Loucy (cell line): ENCODE measurements at regions not wholly inside any gene's neighbourhood (a gene's known extent, or its start where the extent isn't known, plus 50 kb on each side); places are given as distances from the start of the nearest gene placed in this dataset.

ENCODE experiments used
- H2AFZ ChIP-seq: fragments of 200-600 bp; sonication (generic); 2 replicates; pipeline ENCODE4 v1.6.0; 2016; ENCODE audit warnings: antibody characterized with exemption, mild to moderate bottlenecking, low read length, moderate library complexity
- H3F3A ChIP-seq: fragments of 200-600 bp; 2 replicates; pipeline ENCODE4 v1.6.0; 2016; ENCODE audit warnings: antibody characterized with exemption, low read depth, mild to moderate bottlenecking
- H3K27me3 ChIP-seq: fragments of 200-600 bp; sonication (generic); 2 replicates; pipeline ENCODE4 v1.6.1; 2014; ENCODE audit warnings: low read length, mild to moderate bottlenecking; ENCODE audit not compliant: insufficient read depth, poor library complexity, severe bottlenecking
- H3K36me3 ChIP-seq: fragments of 200-600 bp; sonication (generic); 2 replicates; pipeline ENCODE4 v1.6.1; 2016; ENCODE audit warnings: low read length; ENCODE audit not compliant: insufficient read depth
- H3K4me1 ChIP-seq: fragments of 200-600 bp; sonication (generic); 2 replicates; pipeline ENCODE4 v1.5.1; 2014; ENCODE audit warnings: low read length, mild to moderate bottlenecking; ENCODE audit not compliant: insufficient read depth, poor library complexity, severe bottlenecking
- H3K4me2 ChIP-seq: fragments of 200-600 bp; sonication (generic); 2 replicates; pipeline ENCODE4 v1.6.0; 2014; ENCODE audit warnings: antibody characterized with exemption, low read length, low read depth, mild to moderate bottlenecking; ENCODE audit not compliant: poor library complexity, severe bottlenecking
- H3K4me3 ChIP-seq: fragments of 200-600 bp; sonication (generic); 2 replicates; pipeline ENCODE4 v1.5.1; 2014; ENCODE audit warnings: low read length, mild to moderate bottlenecking, mixed read lengths; ENCODE audit not compliant: poor library complexity, severe bottlenecking
- H3K79me2 ChIP-seq: fragments of 200-600 bp; sonication (generic); 2 replicates; pipeline ENCODE4 v1.6.1; 2014; ENCODE audit warnings: low read length; ENCODE audit not compliant: insufficient read depth
- H3K9ac ChIP-seq: fragments of 200-600 bp; sonication (generic); 2 replicates; pipeline ENCODE4 v1.6.0; 2014; ENCODE audit warnings: mild to moderate bottlenecking, low read depth, low read length, moderate library complexity; ENCODE audit not compliant: poor library complexity, severe bottlenecking
- H3K9me2 ChIP-seq: fragments of 200-600 bp; sonication (generic); replicated peaks from 2 replicates; pipeline ENCODE4 v1.6.1; 2016; ENCODE audit warnings: low read depth, low read length, mixed read lengths
- H3K9me3 ChIP-seq: fragments of 200-600 bp; sonication (generic); 2 replicates; pipeline ENCODE4 v1.6.1; 2014; ENCODE audit warnings: mild to moderate bottlenecking, antibody characterized with exemption, low read length, low read depth; ENCODE audit not compliant: insufficient read depth
- H4K20me1 ChIP-seq: fragments of 200-600 bp; sonication (generic); 2 replicates; pipeline ENCODE4 v1.6.0; 2014; ENCODE audit warnings: antibody characterized with exemption, low read length, mild to moderate bottlenecking; ENCODE audit not compliant: insufficient read depth, poor library complexity, severe bottlenecking
- EZH2phosphoT487 ChIP-seq: fragments of 200-600 bp; IDR thresholded peaks from 2 replicates; pipeline ENCODE4 v1.6.1; 2018; ENCODE audit warnings: antibody characterized with exemption, mild to moderate bottlenecking, moderate library complexity, borderline replicate concordance
- TF ChIP-seq, protein P1 (sequence below): fragments of 200-600 bp; sonication (generic); conservative IDR thresholded peaks from 2 replicates; pipeline ENCODE4 v1.5.1; 2014; ENCODE audit warnings: mild to moderate bottlenecking, antibody characterized with exemption, low read length

DNA sequence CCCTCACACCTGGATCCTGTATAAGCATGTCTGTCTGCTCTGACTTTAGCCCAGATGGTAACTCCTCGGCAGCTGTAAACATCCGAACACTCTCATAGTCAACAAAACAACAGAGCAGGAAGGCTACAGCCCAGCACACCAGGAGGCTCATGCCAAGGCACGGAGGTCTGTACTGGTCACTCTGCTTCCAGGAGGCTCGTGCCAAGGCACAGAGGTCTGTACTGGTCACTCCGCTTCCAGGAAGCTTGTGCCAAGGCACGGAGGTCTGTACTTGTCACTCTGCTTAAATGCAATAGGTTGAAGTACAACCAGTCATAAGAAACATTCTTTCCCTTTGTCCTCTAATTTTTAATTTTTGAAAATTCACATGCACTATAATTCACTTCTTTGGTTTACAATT is 190.1 kb upstream of the CDH4 start:
- TF ChIP-seq EZH2phosphoT487 = no peak
- TF ChIP-seq, protein P1, sequence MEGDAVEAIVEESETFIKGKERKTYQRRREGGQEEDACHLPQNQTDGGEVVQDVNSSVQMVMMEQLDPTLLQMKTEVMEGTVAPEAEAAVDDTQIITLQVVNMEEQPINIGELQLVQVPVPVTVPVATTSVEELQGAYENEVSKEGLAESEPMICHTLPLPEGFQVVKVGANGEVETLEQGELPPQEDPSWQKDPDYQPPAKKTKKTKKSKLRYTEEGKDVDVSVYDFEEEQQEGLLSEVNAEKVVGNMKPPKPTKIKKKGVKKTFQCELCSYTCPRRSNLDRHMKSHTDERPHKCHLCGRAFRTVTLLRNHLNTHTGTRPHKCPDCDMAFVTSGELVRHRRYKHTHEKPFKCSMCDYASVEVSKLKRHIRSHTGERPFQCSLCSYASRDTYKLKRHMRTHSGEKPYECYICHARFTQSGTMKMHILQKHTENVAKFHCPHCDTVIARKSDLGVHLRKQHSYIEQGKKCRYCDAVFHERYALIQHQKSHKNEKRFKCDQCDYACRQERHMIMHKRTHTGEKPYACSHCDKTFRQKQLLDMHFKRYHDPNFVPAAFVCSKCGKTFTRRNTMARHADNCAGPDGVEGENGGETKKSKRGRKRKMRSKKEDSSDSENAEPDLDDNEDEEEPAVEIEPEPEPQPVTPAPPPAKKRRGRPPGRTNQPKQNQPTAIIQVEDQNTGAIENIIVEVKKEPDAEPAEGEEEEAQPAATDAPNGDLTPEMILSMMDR = no peak
- H3K27me3 ChIP-seq = no peaks in the 10 kb centered on the region
- no peaks in the 10 kb centered on the region for H3K4me1 ChIP-seq
- H3K9me3 ChIP-seq = no peaks in the 10 kb centered on the region
- no peak overlapping the region for H3K4me2 ChIP-seq
- H3F3A ChIP-seq = no peaks in the 10 kb centered on the region
- H3K9me2 ChIP-seq = no peaks in the 10 kb centered on the region
- H3K9ac ChIP-seq = no peak overlapping the region
- no peaks in the 10 kb centered on the region for H4K20me1 ChIP-seq
- no peak overlapping the region for H3K4me3 ChIP-seq
- H3K79me2 ChIP-seq = no peaks in the 10 kb centered on the region
- no peak overlapping the region for H2AFZ ChIP-seq
- no peaks in the 10 kb centered on the region for H3K36me3 ChIP-seq

DNA sequence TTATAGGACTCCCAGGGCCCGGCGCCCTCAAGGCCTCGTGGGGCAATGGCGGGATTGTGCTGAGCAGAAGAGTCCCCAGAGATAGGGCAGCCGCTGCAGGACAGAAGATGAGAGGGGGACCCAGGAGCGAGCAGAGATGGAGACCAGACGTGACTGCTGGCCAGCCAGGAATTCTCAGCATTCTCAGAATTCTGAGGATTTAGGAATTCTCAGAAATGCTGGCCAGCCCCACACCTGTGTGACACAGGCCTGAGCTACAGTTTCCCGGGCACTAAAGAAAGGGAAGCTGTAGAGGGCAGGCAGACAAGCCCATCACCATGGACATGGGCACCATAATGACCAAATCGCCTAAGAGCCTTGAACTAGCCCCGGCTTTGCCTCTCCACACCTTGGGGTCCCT is 186.2 kb upstream of the CDH4 start:
- Histone ChIP-seq H3K4me1 (no peaks in the 10 kb centered on the region), H3F3A (no peaks in the 10 kb centered on the region), H3K27me3 (no peaks in the 10 kb centered on the region), H4K20me1 (no peaks in the 10 kb centered on the region), H3K4me2 (no peak overlapping the region), H3K36me3 (no peaks in the 10 kb centered on the region), H3K9me2 (no peaks in the 10 kb centered on the region), H3K4me3 (no peak overlapping the region), H3K9ac (no peak overlapping the region), H3K79me2 (no peaks in the 10 kb centered on the region), H2AFZ (no peak overlapping the region), H3K9me3 (peaks cover 4% of the 10 kb centered on the region; the same call in 1 of the 2 replicates)
- TF ChIP-seq, protein P1 = no peak
- no peak for TF ChIP-seq EZH2phosphoT487

DNA sequence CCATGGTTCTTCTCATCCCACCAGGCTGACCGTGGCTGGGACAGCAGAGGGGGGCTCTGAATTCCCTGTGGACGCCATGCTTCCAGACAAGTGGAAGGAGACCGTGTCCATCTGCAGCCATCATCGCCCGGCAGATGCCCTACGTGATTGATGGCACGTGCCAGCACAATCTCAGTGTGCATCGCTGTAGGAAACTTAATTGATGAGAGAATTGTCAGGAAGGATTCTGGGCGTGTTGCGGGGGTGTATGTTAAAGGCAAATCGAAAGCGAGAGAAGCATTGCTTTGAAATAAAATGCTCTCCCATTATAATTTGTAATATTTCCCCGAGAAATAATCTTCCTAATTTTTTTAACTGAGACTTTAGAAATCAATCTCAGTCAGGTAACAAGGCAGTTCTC is 185.5 kb upstream of the CDH4 start:
- Histone ChIP-seq H3K9ac (no peak overlapping the region), H2AFZ (no peak overlapping the region), H3K4me1 (no peaks in the 10 kb centered on the region), H3K9me2 (no peaks in the 10 kb centered on the region), H3K4me3 (no peak overlapping the region), H3K36me3 (no peaks in the 10 kb centered on the region), H3K4me2 (no peak overlapping the region), H3K9me3 (peaks cover 4% of the 10 kb centered on the region; the same call in 1 of the 2 replicates), H4K20me1 (no peaks in the 10 kb centered on the region), H3F3A (no peaks in the 10 kb centered on the region), H3K79me2 (no peaks in the 10 kb centered on the region), H3K27me3 (no peaks in the 10 kb centered on the region)
- TF ChIP-seq, protein P1 = no peak
- TF ChIP-seq EZH2phosphoT487 = no peak
